Peyer's patch (tissue), 4 donors: ENCODE measurements at regions not wholly inside any gene's neighbourhood (a gene's known extent, or its start where the extent isn't known, plus 50 kb on each side); places are given as distances from the start of the nearest gene placed in this dataset.
"Not testable (repeated sequence)": the region's sequence is repeated elsewhere in the genome, so short reads cannot be mapped to it uniquely, and the experiment has no call there.

Source experiments
- DNase-seq, 3 donors: peaks; one replicate each; pipeline ENCODE4 v3.0.0-alpha.2; 2017 to 2019
- H3K27ac ChIP-seq, 4 donors: fragments of 200-600 bp; sonication (generic); one replicate each; pipeline ENCODE4 v1.5.1; 2016 to 2019
- H3K27me3 ChIP-seq, 2 donors: fragments of 200-600 bp; sonication (generic); one replicate each; pipeline ENCODE4 v1.5.1; 2019
- H3K36me3 ChIP-seq, 3 donors: fragments of 200-600 bp; sonication (generic); one replicate each; pipeline ENCODE4 v1.5.1; 2016 to 2019
- H3K4me1 ChIP-seq, 4 donors: fragments of 200-600 bp; sonication (generic); one replicate each; pipeline ENCODE4 v1.5.1; 2016 to 2019
- H3K4me3 ChIP-seq, 4 donors: fragments of 200-600 bp; sonication (generic); 1 replicate in 3 of 4; 2 replicates in 1 of 4; pipeline ENCODE4 v1.5.1; 2016 to 2019; ENCODE audit warnings: mild to moderate bottlenecking in 1 of 4
- H3K9me3 ChIP-seq, 4 donors: fragments of 200-600 bp; sonication (generic); one replicate each; pipeline ENCODE4 v1.5.1; 2016 to 2019; ENCODE audit warnings: mild to moderate bottlenecking in 1 of 4
- POLR2A ChIP-seq, 2 donors: fragments of 450-650 bp; IDR thresholded peaks; one replicate each; pipeline ENCODE4 v1.5.1; 2017; ENCODE audit warnings: antibody characterized with exemption in 2 of 2, mild to moderate bottlenecking in 2 of 2, moderate library complexity in 2 of 2
- TF ChIP-seq, protein P1 (sequence below), 6 experiments: fragments of 450-650 bp in 4 of 6; fragments of 200-600 bp in 2 of 6; sonication (generic) in 1 of 6; IDR thresholded peaks; one replicate each; pipeline ENCODE4 v1.5.1; 2017 to 2019; ENCODE audit warnings: antibody characterized with exemption in 6 of 6, mild to moderate bottlenecking in 3 of 6, moderate library complexity in 1 of 6

DNA sequence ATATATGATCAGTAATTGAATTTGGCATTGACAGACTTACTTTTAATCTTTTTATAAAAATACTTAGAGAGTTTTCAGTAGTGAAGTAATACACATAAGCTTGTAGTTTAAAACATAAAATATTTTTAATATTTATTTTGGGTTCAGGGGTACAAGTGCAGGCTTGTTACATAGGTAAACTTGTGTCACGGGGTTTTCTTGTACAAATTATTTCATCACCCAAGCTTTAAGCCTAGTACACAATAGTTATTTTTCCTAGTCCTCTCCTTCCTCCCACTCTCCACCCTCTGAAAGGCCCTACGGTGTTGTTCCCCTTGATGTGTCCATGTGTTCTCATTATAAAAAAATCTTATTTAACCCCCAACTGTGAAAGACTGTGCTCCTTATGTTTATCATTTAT, 1397.8 kb upstream of the RAG2 start:
- H3K4me3 ChIP-seq: no peak overlapping the region
- no peaks in the 10 kb centered on the region for H3K27me3 ChIP-seq
- no peak for TF ChIP-seq POLR2A (IDR thresholded peaks at IDR 0.05)
- TF ChIP-seq, protein P1, sequence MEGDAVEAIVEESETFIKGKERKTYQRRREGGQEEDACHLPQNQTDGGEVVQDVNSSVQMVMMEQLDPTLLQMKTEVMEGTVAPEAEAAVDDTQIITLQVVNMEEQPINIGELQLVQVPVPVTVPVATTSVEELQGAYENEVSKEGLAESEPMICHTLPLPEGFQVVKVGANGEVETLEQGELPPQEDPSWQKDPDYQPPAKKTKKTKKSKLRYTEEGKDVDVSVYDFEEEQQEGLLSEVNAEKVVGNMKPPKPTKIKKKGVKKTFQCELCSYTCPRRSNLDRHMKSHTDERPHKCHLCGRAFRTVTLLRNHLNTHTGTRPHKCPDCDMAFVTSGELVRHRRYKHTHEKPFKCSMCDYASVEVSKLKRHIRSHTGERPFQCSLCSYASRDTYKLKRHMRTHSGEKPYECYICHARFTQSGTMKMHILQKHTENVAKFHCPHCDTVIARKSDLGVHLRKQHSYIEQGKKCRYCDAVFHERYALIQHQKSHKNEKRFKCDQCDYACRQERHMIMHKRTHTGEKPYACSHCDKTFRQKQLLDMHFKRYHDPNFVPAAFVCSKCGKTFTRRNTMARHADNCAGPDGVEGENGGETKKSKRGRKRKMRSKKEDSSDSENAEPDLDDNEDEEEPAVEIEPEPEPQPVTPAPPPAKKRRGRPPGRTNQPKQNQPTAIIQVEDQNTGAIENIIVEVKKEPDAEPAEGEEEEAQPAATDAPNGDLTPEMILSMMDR (IDR thresholded peaks at IDR 0.05): no peak
- no peak overlapping the region for H3K27ac ChIP-seq
- H3K4me1 ChIP-seq: no peaks in the 10 kb centered on the region
- no peaks in the 10 kb centered on the region for H3K36me3 ChIP-seq
- no peaks in the 10 kb centered on the region for H3K9me3 ChIP-seq
- DNase-seq: no peak

DNA sequence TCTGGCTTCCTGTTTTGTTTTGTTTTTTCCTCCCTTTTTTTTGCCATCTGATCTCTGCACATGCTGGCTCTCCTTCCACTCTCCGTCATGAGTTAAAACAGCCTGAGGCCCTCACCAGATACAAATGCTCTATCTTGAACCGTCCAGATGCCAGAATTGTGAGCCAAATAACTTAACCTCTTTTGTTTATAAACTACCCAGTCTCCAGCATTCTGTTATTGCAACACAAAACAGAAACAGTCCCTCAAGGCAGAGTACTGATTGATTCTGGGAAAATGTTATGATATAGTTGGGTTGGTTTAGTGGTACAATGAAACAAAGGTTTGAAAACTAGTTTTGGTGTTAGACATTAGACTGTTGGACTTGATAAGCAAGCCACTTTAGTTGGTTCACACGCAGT, 1390.0 kb upstream of the RAG2 start:
- no peak for TF ChIP-seq POLR2A (IDR thresholded peaks at IDR 0.05)
- TF ChIP-seq, protein P1 (IDR thresholded peaks at IDR 0.05): no peak
- Histone ChIP-seq H3K27me3 (no peaks in the 10 kb centered on the region), H3K9me3 (no peaks in the 10 kb centered on the region), H3K36me3 (no peaks in the 10 kb centered on the region), H3K4me3 (no peak overlapping the region), H3K4me1 (no peaks in the 10 kb centered on the region), H3K27ac (no peak overlapping the region)
- DNase-seq: no peak

DNA sequence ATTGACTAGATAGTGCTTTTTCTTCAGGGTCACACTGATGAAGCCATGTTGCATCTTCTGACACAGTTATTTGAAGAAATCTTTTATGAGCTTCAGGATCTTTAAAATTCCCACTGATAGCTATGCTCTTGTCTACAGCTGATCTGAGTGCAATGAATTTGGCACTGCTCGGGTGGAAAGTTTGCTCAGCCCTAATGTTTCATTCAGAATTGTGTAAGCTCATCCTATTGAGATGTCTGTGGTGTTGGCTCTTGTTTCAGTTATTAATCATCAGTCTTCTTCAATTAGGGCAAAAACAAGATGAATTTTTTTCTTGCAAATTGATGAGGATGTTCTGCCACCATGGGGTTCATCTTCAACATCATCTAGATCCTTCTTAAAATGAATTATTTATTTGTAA, 1387.0 kb upstream of the RAG2 start:
- Histone ChIP-seq H3K27ac (no peak overlapping the region), H3K4me3 (no peak overlapping the region), H3K27me3 (no peaks in the 10 kb centered on the region), H3K36me3 (no peaks in the 10 kb centered on the region), H3K9me3 (no peaks in the 10 kb centered on the region), H3K4me1 (no peaks in the 10 kb centered on the region)
- TF ChIP-seq, protein P1 (IDR thresholded peaks at IDR 0.05): no peak
- no peak for TF ChIP-seq POLR2A (IDR thresholded peaks at IDR 0.05)
- no peak for DNase-seq

DNA sequence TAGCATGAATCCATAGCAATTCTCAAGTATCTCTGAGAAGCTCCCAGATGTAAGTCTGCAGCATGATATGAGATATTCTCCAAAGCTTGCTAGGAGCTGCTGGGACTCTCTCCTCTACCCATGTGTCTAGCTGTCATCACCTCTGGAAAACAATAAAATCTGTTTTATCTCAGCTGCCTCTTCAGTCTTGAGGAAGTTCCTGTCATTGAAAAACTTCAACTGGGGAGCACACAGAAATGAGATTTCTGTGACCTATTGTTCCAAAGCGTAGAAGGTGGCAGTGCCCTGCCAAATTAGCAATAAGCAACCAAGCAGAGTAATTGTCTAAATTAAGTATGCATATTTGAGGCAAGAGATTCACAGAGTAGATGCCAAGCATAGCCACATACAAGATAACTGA, 1380.6 kb upstream of the RAG2 start:
- Histone ChIP-seq H3K36me3 (no peaks in the 10 kb centered on the region), H3K4me1 (no peaks in the 10 kb centered on the region), H3K27ac (no peak overlapping the region), H3K27me3 (no peaks in the 10 kb centered on the region), H3K9me3 (no peaks in the 10 kb centered on the region), H3K4me3 (no peak overlapping the region)
- TF ChIP-seq, protein P1 (IDR thresholded peaks at IDR 0.05): no peak
- no peak for TF ChIP-seq POLR2A (IDR thresholded peaks at IDR 0.05)
- DNase-seq: no peak

DNA sequence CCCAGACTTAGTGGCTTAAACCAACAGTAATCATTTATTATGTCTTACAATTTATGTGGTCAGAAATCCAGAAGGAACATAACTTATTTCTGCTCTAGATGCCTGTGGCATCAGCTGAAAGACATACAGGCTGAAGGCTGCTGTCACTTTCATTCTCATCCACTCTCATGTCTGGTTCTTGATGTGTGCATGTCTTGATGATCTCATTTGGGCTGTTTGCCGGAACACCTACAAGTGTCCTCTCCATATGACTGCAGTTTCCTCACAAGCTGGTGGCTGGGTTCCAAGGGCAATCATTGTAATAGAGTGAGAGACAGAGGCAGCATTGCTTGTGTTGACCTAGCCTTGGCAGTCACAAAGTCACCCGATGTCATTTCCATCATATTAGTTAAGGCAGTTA, 1375.9 kb upstream of the RAG2 start:
- Histone ChIP-seq H3K27ac (no peak overlapping the region), H3K9me3 (no peaks in the 10 kb centered on the region), H3K4me3 (no peak overlapping the region), H3K27me3 (no peaks in the 10 kb centered on the region), H3K36me3 (no peaks in the 10 kb centered on the region), H3K4me1 (no peaks in the 10 kb centered on the region)
- TF ChIP-seq, protein P1 (IDR thresholded peaks at IDR 0.05): no peak
- TF ChIP-seq POLR2A (IDR thresholded peaks at IDR 0.05): no peak
- DNase-seq: no peak

DNA sequence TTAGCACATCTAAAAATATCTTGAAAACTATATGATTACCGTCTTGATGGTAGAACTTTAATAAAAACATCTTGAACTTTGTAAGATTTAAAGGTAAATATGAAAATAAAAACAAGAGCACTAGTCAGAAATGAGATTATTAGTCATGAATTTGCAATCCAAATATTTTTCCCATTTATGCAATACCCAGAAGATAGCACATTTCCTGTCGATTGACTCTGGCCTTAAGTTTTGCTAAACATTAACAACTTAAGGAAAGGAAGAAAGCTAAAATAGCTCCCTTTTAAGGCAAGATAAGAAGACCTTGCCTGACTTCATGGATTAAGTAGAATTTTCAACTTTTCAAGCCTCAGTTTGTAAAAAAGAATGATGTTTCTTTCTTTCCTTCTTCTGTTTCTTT, 1374.7 kb upstream of the RAG2 start:
- Histone ChIP-seq H3K36me3 (no peaks in the 10 kb centered on the region), H3K9me3 (no peaks in the 10 kb centered on the region), H3K27me3 (no peaks in the 10 kb centered on the region), H3K4me1 (no peaks in the 10 kb centered on the region), H3K4me3 (no peak overlapping the region), H3K27ac (no peak overlapping the region)
- no peak for TF ChIP-seq POLR2A (IDR thresholded peaks at IDR 0.05)
- no peak for DNase-seq

DNA sequence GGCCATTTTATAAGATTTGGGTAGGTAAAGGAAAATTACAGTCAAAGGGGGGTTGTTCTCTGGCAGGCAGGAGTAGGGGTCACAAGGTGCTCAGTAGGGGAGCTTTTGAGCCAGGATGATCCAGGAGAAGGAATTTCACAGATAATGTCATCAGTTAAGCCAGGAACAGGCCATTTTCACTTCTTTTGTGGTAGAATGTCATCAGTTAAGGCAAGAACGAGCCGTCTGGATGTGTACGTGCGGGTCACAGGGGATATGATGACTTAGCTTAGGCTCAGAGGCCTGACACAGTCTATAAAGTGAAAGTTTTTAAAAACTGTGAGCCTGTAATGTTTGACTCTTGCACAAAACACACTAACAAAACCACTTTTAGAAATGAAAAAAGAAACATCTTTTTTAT, 1371.3 kb upstream of the RAG2 start:
- DNase-seq: not testable (repeated sequence)

More for the DNA sequence above, 1371.3 kb upstream of the RAG2 start:
- H3K27me3 ChIP-seq, H3K4me3 ChIP-seq, H3K27ac ChIP-seq, H3K9me3 ChIP-seq, H3K36me3 ChIP-seq, H3K4me1 ChIP-seq: not testable (repeated sequence)
